ENCODE measurements at regions not wholly inside any gene's neighbourhood (a gene's known extent, or its start where the extent isn't known, plus 50 kb on each side); places are given as distances from the start of the nearest gene placed in this dataset.
"Not testable (repeated sequence)": the region's sequence is repeated elsewhere in the genome, so short reads cannot be mapped to it uniquely, and the experiment has no call there.

DNA sequence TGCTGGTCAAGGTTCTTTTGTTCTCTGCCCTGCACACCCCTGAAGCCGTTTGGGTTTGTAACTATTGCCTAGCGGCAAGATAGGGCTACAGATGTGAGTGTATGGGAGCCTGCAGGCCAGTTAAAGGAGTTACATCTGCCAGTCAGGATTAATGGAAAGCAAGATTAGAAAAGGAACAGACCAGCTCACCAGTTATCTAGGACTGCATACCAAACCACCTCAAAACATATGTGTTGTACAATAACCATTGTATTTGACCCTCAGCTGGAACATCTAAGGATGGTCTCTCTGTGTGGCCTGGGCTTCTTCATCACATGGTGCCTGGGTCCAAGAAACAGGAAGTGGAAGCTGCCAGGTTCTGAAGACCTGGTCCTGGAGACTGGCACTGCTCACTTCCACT is 52.5 kb upstream of the FBXO28 start:
- no peak for DNase-seq
- CTCF ChIA-PET: interaction anchor here (2.3 kb wide), 1 partner anchor 10 kb away, joined by 10 read pairs; no protein-coding TSS in a partner anchor
- H3K36me3 Mint-ChIP-seq: no peaks in the 10 kb centered on the region
- H3K4me3 Mint-ChIP-seq: no peak overlapping the region
- H3K4me1 Mint-ChIP-seq: peaks cover 13% of the 10 kb centered on the region
- H3K27ac Mint-ChIP-seq: no peak overlapping the region
- no peaks in the 10 kb centered on the region for H3K9me3 Mint-ChIP-seq
- H3K27me3 Mint-ChIP-seq: peaks cover 16% of the 10 kb centered on the region

DNA sequence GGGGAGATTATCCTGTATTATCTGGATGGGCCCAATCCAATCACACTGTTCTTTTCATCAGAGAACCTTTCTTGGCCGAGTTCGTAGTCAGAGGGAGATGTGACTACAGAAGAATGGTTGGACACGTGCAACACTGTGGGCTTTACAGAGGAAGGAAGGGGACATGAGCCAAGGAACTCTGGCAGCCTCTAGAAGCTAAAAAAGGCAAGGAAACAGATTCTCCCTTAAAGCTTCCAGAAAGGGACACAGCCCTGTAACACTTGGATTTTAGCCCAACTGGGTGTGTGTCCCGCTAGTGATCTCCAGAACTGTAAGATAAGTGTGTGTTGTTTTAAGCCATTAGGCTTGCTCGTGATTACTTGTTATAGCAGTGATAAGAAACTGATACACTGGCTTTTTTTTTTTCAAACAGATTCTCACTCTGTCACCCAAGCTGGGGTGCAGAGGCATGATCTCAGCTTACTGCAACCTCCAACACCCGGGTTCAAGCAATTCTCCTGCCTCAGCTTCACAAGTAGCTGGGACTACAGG is 53.9 kb upstream of the FBXO28 start:
- DNase-seq: no peak
- no peaks in the 10 kb centered on the region for H3K36me3 Mint-ChIP-seq
- H3K9me3 Mint-ChIP-seq: no peaks in the 10 kb centered on the region
- peaks cover 16% of the 10 kb centered on the region for H3K27me3 Mint-ChIP-seq
- H3K4me3 Mint-ChIP-seq: no peak overlapping the region
- CTCF ChIA-PET: interaction anchor here (0.7 kb wide), 1 partner anchor 9 kb away, joined by 3 read pairs; no protein-coding TSS in a partner anchor
- no peak overlapping the region for H3K27ac Mint-ChIP-seq
- H3K4me1 Mint-ChIP-seq: peaks cover 4% of the 10 kb centered on the region

DNA sequence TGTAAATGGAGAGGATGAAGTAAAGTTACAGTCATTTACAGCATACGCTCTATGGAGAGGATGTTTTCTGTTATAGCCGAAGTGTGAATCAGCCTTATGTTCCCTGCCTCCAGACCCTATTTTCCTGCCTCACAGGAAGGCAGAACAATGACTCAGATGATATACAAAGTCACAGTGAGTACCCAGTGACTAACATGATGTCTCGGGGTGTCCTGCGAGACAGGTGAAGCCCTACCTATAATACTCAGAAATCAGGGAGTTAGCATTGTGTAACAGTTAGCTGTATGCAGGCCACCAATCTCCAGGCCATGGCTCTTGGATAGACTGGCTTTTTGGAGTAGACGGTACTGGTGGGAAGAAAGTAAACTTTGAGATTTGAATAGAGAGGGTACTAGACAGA is 55.6 kb upstream of the FBXO28 start:
- Mint-ChIP-seq H3K4me3 (no peak overlapping the region), H3K27ac (no peak overlapping the region), H3K36me3 (no peaks in the 10 kb centered on the region), H3K27me3 (peaks cover 16% of the 10 kb centered on the region), H3K9me3 (no peaks in the 10 kb centered on the region), H3K4me1 (no peaks in the 10 kb centered on the region)
- no peak for DNase-seq
- CTCF ChIA-PET: no interaction called here

DNA sequence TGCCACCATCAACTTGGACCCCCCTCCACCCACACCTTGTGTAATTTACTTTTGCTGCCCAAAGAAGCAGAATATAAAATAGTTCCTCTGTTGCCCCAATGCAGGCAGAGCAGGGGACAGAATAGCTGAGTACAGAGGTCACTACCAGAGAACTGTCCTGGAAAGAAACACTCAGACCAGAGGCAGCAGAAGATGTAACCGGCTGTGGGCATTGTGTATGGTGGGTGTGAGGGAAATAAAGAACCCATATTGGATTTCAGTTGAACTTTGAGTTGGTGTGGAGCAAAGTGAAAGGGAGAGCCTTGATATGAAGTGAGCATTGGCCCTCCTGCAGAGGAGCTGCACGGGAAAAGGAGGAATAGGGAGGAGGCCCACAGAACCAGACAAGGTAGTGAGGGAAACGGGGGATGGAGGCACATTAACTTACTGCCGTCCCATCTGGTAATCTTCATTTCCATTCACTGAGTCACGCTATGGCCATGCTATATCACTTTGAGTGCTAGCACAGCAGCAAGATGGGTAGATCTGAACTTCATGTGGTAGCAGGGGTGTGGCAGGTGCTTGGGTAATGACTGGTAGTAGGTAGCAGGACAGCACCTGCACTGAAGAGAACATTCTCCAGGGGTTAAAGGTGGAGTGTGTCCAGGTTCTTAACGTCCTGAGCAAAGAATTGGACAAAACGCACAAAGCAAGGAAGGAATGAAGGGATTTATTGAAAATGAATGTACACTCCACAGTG is 56.3 kb upstream of the FBXO28 start:
- Mint-ChIP-seq H3K4me3 (no peak overlapping the region), H3K36me3 (no peaks in the 10 kb centered on the region), H3K4me1 (no peaks in the 10 kb centered on the region), H3K9me3 (no peaks in the 10 kb centered on the region), H3K27me3 (peaks cover 16% of the 10 kb centered on the region), H3K27ac (no peak overlapping the region)
- CTCF ChIA-PET: no interaction called here
- no peak for DNase-seq

DNA sequence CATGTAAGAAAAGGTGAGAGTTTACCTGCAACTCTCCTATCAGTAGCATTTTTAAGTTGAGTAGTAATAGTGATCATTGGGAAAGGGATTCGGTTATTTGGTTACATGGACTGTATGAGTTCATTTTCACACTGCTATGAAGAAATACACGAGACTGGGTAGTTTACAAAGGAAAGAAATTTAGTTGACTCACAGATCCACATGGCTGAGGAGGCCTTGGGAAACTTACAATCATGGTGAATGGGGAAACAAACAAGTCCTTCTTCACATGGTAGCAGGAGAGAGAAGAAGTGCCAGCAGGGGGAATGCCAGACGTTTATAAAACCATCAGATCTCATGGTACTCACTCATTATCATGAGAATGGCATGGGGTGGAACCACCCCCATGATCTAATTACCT is 59.3 kb upstream of the FBXO28 start:
- no peaks in the 10 kb centered on the region for H3K4me1 Mint-ChIP-seq
- no peak for DNase-seq

DNA sequence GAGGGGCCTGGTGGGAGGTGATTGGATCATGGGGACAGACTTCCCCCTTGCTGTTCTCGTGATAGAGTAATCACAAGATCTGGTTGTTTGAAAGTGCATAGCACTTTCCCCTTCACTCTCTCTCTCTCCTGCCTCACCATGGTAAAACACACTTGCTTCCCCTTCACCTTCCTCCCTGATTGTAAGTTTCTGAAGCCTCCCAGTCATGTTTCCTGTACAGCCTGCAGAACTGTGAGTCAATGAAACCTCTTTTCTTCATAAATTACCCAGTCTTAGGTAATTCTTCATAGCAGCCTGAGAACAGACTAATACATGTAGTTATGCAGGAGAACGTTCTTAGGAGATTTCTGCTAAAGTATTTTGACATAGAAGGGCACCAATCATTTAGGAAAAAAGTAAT is 59.9 kb upstream of the FBXO28 start:
- Mint-ChIP-seq H3K27me3 (peaks cover 12% of the 10 kb centered on the region), H3K27ac (no peak overlapping the region), H3K4me3 (no peak overlapping the region), H3K9me3 (no peaks in the 10 kb centered on the region), H3K36me3 (no peaks in the 10 kb centered on the region), H3K4me1 (no peaks in the 10 kb centered on the region)
- CTCF ChIA-PET: no interaction called here
- DNase-seq: no peak

More for the DNA sequence above, 59.3 kb upstream of the FBXO28 start:
- H3K4me3 Mint-ChIP-seq: no peak overlapping the region
- no peak overlapping the region for H3K27ac Mint-ChIP-seq
- CTCF ChIA-PET: no interaction called here
- peaks cover 12% of the 10 kb centered on the region for H3K27me3 Mint-ChIP-seq
- H3K9me3 Mint-ChIP-seq: no peaks in the 10 kb centered on the region
- no peaks in the 10 kb centered on the region for H3K36me3 Mint-ChIP-seq

DNA sequence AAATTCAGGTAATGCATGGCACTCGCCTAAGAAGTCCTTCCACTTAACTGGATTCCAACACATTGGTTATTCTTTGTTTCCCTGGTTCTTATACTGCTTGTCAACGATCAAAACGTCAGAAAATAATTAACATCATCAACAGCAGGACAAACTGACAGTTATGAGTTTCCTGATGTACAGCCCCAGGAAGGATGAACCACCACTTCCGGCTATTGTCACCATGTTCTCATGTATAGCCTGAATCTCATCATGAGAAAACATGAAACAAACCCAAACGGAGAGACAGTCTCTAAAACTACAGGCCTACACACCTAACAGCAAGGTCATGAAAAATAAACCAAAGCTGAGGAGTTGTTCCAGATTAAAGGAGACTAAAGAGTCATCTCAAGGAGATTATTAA is 60.5 kb upstream of the FBXO28 start:
- Mint-ChIP-seq H3K4me3 (no peak overlapping the region), H3K27me3 (peaks cover 12% of the 10 kb centered on the region), H3K27ac (no peak overlapping the region), H3K36me3 (no peaks in the 10 kb centered on the region), H3K9me3 (no peaks in the 10 kb centered on the region), H3K4me1 (no peaks in the 10 kb centered on the region)
- CTCF ChIA-PET: no interaction called here
- no peak for DNase-seq

DNA sequence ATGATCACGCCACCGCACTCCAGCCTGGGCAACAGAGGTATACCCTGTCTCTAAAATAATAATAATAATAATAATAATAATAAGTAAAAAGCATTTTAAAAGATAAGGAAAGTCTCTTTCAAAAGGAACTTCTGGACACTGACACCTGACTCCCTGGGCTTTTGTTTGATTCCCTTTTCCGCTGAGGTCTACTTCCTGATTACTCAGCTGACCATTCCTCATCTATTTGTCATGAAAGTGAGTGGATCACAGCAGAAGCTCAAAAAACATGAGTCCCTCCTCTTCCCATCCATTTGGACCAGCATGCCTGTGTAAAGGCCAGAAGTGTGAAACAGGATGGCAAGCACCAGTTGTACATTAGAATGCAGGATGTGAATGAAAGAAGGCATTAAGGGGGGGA is 61.1 kb upstream of the FBXO28 start:
- Mint-ChIP-seq H3K9me3 (no peaks in the 10 kb centered on the region), H3K4me3 (no peak overlapping the region), H3K27ac (no peak overlapping the region), H3K36me3 (no peaks in the 10 kb centered on the region), H3K27me3 (peaks cover 10% of the 10 kb centered on the region), H3K4me1 (no peaks in the 10 kb centered on the region)
- CTCF ChIA-PET: interaction anchor here (0.9 kb wide), 1 partner anchor 353 kb away, joined by 7 read pairs; no protein-coding TSS in a partner anchor
- DNase-seq: no peak

DNA sequence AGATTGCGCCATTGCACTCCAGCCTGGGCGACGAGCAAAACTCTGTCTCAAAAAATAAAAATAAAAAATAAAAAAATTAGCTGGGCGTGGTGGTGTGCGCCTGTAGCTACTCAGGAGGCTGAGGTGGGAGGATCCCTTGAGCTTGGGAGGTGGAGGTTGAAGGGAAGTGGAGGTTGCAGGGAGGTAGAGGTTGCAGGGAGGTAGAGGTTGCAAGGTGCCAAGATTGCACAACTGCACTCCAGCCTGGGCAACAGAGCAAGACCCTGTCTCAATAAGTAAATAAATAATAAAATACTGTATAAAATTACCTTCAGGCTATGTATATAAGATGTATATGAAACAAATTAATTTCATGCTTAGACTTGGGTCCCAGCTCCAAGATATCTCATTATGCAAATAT is 62.1 kb upstream of the FBXO28 start:
- not testable (repeated sequence) for H3K4me1 Mint-ChIP-seq, H3K36me3 Mint-ChIP-seq, H3K9me3 Mint-ChIP-seq, DNase-seq, H3K27me3 Mint-ChIP-seq, H3K4me3 Mint-ChIP-seq, H3K27ac Mint-ChIP-seq
- CTCF ChIA-PET: interaction anchor here (1.3 to 2.6 kb wide), 8 partner anchors 10 to 353 kb away, joined by 3 to 10 read pairs (median 7); no protein-coding TSS in a partner anchor

DNA sequence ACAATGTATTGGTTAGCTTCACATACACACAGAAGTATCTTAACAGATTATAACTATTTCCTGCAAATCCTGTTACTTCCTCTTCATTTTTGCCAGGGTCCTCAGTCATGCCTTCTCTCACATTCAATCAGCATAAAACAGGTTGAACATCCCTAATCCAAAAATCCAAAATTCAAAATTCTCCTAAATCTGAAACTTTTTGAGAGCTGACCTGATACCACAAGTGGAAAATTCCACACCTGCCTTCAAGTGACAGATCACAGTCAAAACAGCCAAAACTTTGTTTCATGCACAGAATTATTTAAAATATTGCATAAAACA is 62.9 kb upstream of the FBXO28 start:
- DNase-seq: no peak
- Mint-ChIP-seq H3K9me3 (no peaks in the 10 kb centered on the region), H3K36me3 (no peaks in the 10 kb centered on the region), H3K27ac (no peak overlapping the region), H3K27me3 (peaks cover 6% of the 10 kb centered on the region), H3K4me1 (no peaks in the 10 kb centered on the region), H3K4me3 (no peak overlapping the region)
- CTCF ChIA-PET: interaction anchor here (1.1 to 2.6 kb wide), 12 partner anchors 9 to 354 kb away, joined by 3 to 10 read pairs (median 5); no protein-coding TSS in a partner anchor

DNA sequence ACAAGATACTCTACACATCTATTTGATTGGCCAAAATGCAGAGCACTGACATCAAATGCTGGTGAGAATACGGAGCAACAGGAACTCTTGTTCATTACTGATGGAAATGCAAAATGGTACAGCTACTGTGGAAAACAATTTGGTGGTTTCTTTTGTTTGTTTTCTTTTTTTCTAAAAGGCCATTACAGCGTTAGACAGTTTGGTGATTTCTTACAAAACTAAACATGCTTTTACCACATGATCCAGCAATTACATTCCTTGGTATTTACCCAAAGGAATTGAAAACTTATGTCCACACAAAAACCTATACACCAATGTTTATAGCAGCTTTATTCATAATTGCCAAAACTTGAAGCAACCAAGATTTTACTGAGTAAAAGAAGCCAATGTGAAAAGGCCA is 66.4 kb upstream of the FBXO28 start:
- Mint-ChIP-seq H3K36me3 (no peaks in the 10 kb centered on the region), H3K27me3 (peaks cover 6% of the 10 kb centered on the region), H3K4me3 (no peak overlapping the region), H3K9me3 (no peaks in the 10 kb centered on the region), H3K27ac (no peak overlapping the region), H3K4me1 (no peaks in the 10 kb centered on the region)
- CTCF ChIA-PET: no interaction called here
- no peak for DNase-seq

DNA sequence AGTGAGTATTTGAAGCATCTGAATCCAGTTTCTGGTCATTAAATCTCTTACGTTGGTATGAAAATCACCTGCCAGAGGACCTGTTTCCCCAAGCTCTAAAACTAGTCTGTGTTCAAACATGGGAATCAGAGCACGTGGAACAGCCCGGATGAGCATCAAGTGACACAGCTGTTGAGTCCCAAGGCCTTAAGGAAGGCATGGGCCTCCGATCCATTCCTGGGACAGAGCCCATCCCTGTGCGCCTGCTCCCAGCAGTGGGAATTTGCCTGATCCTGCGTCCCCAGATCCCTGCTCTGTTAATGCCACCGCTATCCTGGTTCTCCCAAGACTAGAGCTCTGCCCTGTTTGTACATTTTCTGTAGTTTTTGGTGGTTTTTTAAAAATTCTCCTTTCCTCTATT is 68.4 kb upstream of the FBXO28 start:
- H3K27me3 Mint-ChIP-seq: peaks cover 17% of the 10 kb centered on the region
- H3K36me3 Mint-ChIP-seq: no peaks in the 10 kb centered on the region
- CTCF ChIA-PET: no interaction called here
- H3K4me3 Mint-ChIP-seq: no peak overlapping the region
- H3K4me1 Mint-ChIP-seq: no peaks in the 10 kb centered on the region
- H3K9me3 Mint-ChIP-seq: no peaks in the 10 kb centered on the region
- no peak for DNase-seq
- H3K27ac Mint-ChIP-seq: no peak overlapping the region

DNA sequence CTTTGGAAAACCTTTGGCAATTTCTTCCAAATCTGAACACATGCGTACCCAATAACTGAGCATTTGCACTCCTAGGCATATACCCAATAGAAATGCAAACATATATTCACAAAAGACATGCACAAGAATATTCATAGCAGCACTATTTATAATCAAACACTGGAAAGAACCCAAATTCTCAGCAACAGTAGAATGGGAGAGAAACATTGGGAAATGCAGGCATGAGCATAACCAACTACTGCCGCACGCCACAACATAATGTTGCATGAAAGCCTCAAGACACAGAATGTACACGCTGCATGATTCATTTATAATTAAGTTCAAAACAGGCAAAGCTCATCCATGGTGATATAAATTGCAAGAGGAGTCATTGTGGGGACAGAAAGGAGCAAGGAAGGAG is 69.5 kb upstream of the FBXO28 start:
- Mint-ChIP-seq H3K27ac (no peak overlapping the region), H3K27me3 (peaks cover 16% of the 10 kb centered on the region), H3K4me1 (no peaks in the 10 kb centered on the region), H3K9me3 (no peaks in the 10 kb centered on the region), H3K36me3 (no peaks in the 10 kb centered on the region), H3K4me3 (no peak overlapping the region)
- DNase-seq: no peak
- CTCF ChIA-PET: no interaction called here

DNA sequence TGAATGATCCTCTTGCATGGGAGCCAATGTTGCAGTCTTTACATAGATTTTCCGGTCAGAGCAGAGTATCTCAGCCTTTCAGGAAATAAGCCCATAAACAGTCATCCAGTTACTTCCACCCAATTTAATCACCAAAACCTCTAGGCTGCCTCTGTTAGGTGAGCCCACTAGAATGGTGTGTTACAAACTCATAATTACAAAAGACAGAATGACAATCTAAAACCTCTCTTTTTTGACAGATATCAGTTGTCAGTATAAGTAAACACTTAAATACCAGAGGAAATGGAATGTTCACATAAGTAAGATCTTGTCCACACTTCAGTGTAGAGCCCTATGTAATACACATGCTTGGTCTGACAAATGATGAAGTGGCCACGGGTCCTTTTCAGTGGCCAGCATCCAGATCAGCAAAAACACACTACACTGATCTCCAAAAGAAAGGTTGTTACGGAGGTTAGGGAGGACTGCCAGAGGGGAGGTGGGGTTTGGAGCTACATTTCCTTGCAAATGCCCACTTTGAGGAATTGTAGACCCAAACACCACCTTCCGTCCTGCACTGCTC is 71.3 kb upstream of the FBXO28 start:
- no peaks in the 10 kb centered on the region for H3K9me3 Mint-ChIP-seq
- no peaks in the 10 kb centered on the region for H3K4me1 Mint-ChIP-seq

DNA sequence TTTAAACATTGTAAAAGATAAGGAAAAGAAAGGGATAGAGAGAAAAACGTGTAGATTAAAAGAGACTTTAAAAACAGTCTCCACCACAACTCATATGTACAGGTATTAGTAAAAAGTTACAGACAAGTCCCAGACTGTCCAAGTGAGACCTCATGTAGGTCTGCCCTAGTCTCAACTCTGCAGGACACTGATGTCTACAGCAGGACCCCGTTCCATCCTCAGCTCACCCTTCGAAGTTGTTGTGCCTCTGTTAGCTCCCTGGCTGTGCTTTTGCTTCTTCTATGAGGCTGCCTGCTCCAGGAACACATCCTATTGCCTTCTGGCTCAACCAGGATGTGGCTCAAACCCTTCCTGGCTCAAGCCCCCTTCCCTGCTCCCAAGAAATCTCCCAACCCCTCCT is 72.9 kb upstream of the FBXO28 start:
- no peaks in the 10 kb centered on the region for H3K4me1 Mint-ChIP-seq
- H3K36me3 Mint-ChIP-seq: no peaks in the 10 kb centered on the region
- DNase-seq: no peak
- no peak overlapping the region for H3K4me3 Mint-ChIP-seq
- H3K9me3 Mint-ChIP-seq: no peaks in the 10 kb centered on the region
- CTCF ChIA-PET: no interaction called here
- peaks cover 17% of the 10 kb centered on the region for H3K27me3 Mint-ChIP-seq
- H3K27ac Mint-ChIP-seq: no peak overlapping the region

More for the DNA sequence above, 71.3 kb upstream of the FBXO28 start:
- CTCF ChIA-PET: interaction anchor here (0.9 to 1.4 kb wide), 2 partner anchors 8 to 344 kb away, joined by 4 to 8 read pairs; no protein-coding TSS in a partner anchor
- Mint-ChIP-seq H3K27ac (no peak overlapping the region), H3K36me3 (no peaks in the 10 kb centered on the region), H3K27me3 (peaks cover 17% of the 10 kb centered on the region), H3K4me3 (no peak overlapping the region)
- DNase-seq: no peak
